Smooth muscle cell (in vitro differentiated cells): ENCODE measurements at regions not wholly inside any gene's neighbourhood (a gene's known extent, or its start where the extent isn't known, plus 50 kb on each side); places are given as distances from the start of the nearest gene placed in this dataset.

Experiments
- DNase-seq: peaks from one replicate; lab custom pipeline; 2025; ENCODE audit not compliant: unreplicated experiment; lab: John Stamatoyannopoulos, UW
- H2AFZ ChIP-seq: fragments of 200-600 bp; sonication (generic); 2 replicates; pipeline ENCODE4 v1.6.0; 2016; ENCODE audit warnings: antibody characterized with exemption, low read depth, mild to moderate bottlenecking
- H3F3A ChIP-seq: fragments of 200-600 bp; sonication (generic); 2 replicates; pipeline ENCODE4 v1.6.0; 2017; ENCODE audit warnings: antibody characterized with exemption, low read depth
- H3K27ac ChIP-seq: fragments of 200-600 bp; sonication (generic); 2 replicates; pipeline ENCODE4 v1.5.1; 2016; ENCODE audit warnings: low read depth, mild to moderate bottlenecking
- H3K27me3 ChIP-seq: fragments of 200-600 bp; sonication (generic); 2 replicates; pipeline ENCODE4 v1.6.1; 2016; ENCODE audit warnings: low read depth, mild to moderate bottlenecking
- H3K36me3 ChIP-seq: fragments of 200-600 bp; sonication (generic); 2 replicates; pipeline ENCODE4 v1.5.1; 2016; ENCODE audit warnings: low read depth
- H3K4me1 ChIP-seq: fragments of 200-600 bp; sonication (generic); 2 replicates; pipeline ENCODE4 v1.5.1; 2016; ENCODE audit warnings: low read depth
- H3K4me2 ChIP-seq: fragments of 200-600 bp; sonication (generic); 2 replicates; pipeline ENCODE4 v1.6.0; 2016; ENCODE audit warnings: mild to moderate bottlenecking
- H3K4me3 ChIP-seq: fragments of 200-600 bp; sonication (generic); 2 replicates; pipeline ENCODE4 v1.5.1; 2016; ENCODE audit warnings: mild to moderate bottlenecking
- H3K79me2 ChIP-seq: fragments of 200-600 bp; sonication (generic); 2 replicates; pipeline ENCODE4 v1.6.0; 2016; ENCODE audit warnings: low read depth, mild to moderate bottlenecking
- H3K9ac ChIP-seq: fragments of 200-600 bp; sonication (generic); 2 replicates; pipeline ENCODE4 v1.6.0; 2016; ENCODE audit warnings: low read depth
- H3K9me3 ChIP-seq: fragments of 200-600 bp; sonication (generic); replicated peaks from 2 replicates; pipeline ENCODE4 v1.5.1; 2016; ENCODE audit warnings: low read depth
- H4K20me1 ChIP-seq: fragments of 200-600 bp; sonication (generic); 2 replicates; pipeline ENCODE4 v1.6.0; 2016; ENCODE audit warnings: low read depth
- CTCF ChIP-seq: fragments of 200-600 bp; sonication (generic); IDR thresholded peaks from 2 replicates; pipeline ENCODE4 v1.5.1; 2017; ENCODE audit warnings: borderline replicate concordance, mild to moderate bottlenecking, antibody characterized with exemption; ENCODE audit not compliant: insufficient read depth, poor library complexity, severe bottlenecking
- WGBS: methylation state at CpG from one replicate; pipeline ENCODE4 v1.1.7; 2016; ENCODE audit warnings: low lambda C conversion rate; 5-methylcytosine and 5-hydroxymethylcytosine counted together

DNA sequence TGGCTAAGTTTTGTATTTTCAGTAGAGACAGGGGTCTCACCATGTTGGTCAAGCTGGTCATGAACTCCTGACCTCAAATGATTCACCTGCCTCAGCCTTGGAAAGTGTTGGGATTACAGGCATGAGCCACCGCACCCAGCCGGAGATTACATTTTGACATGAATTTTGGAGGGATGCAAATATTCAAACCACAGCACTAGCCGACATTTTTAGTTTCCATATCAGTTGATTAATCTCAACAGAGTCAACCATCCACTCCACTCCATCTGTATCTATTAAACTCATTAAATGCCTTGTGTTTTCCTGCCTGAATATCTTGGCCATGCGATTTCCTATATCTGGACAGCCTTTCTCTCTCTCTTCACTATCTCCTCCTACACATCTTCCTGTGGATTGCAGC, 64.1 kb upstream of the PDGFRA start:
- H3F3A ChIP-seq, result peaks cover 6% of the 10 kb centered on the region
- no peaks in the 10 kb centered on the region for H3K79me2 ChIP-seq
- H3K4me3 ChIP-seq, result no peak overlapping the region
- peak overlapping the region; percentile 43 for H3K9ac ChIP-seq
- no peak for DNase-seq
- no peak for TF ChIP-seq CTCF
- H3K27ac ChIP-seq, result peak overlapping the region; percentile 84
- H3K4me1 ChIP-seq, result no peaks in the 10 kb centered on the region
- 82% methylated on average over 4 of the region's 4 CpGs for WGBS
- no peaks in the 10 kb centered on the region for H4K20me1 ChIP-seq
- H3K9me3 ChIP-seq, result no peaks in the 10 kb centered on the region
- H3K36me3 ChIP-seq, result no peaks in the 10 kb centered on the region
- peak overlapping the region; percentile 62 for H3K4me2 ChIP-seq
- no peaks in the 10 kb centered on the region for H3K27me3 ChIP-seq
- H2AFZ ChIP-seq, result peak overlapping the region; percentile 50

- Histone ChIP-seq H3K4me1 (no peaks in the 10 kb centered on the region), H3K9ac (peak overlapping the region; percentile 50), H4K20me1 (no peaks in the 10 kb centered on the region), H2AFZ (peak overlapping the region; percentile 50), H3K9me3 (no peaks in the 10 kb centered on the region), H3F3A (peaks cover 6% of the 10 kb centered on the region), H3K27ac (peak overlapping the region; percentile 84), H3K79me2 (no peaks in the 10 kb centered on the region), H3K4me2 (peak overlapping the region; percentile 62), H3K4me3 (no peak overlapping the region), H3K36me3 (no peaks in the 10 kb centered on the region), H3K27me3 (no peaks in the 10 kb centered on the region)
- DNase-seq, result no peak
- peak; percentile 17 for TF ChIP-seq CTCF
These were observed 63.7 kb upstream of the PDGFRA start for GRCh38 chr4:54165438-54165837.

GRCh38 chr4:54167508-54167907, 61.6 kb upstream of the PDGFRA start:
- Histone ChIP-seq H3K9ac (no peak overlapping the region), H3K36me3 (no peaks in the 10 kb centered on the region), H3K27me3 (no peaks in the 10 kb centered on the region), H3F3A (peaks cover 6% of the 10 kb centered on the region), H3K27ac (no peak overlapping the region), H3K4me2 (no peak overlapping the region), H4K20me1 (no peaks in the 10 kb centered on the region), H2AFZ (no peak overlapping the region), H3K9me3 (no peaks in the 10 kb centered on the region), H3K4me3 (no peak overlapping the region), H3K4me1 (no peaks in the 10 kb centered on the region), H3K79me2 (no peaks in the 10 kb centered on the region)
- no peak for DNase-seq
- 90% methylated on average over 3 of the region's 3 CpGs for WGBS
- no peak for TF ChIP-seq CTCF

GRCh38 chr4:54169176-54169575, 59.9 kb upstream of the PDGFRA start:
- no peaks in the 10 kb centered on the region for H3K4me1 ChIP-seq
- H2AFZ ChIP-seq, result no peak overlapping the region
- no peak for DNase-seq
- H4K20me1 ChIP-seq, result no peaks in the 10 kb centered on the region
- 23% methylated on average over 2 of the region's 2 CpGs for WGBS
- H3K4me2 ChIP-seq, result peak overlapping the region; percentile 4
- H3K27me3 ChIP-seq, result no peaks in the 10 kb centered on the region
- no peak overlapping the region for H3K4me3 ChIP-seq
- H3K36me3 ChIP-seq, result no peaks in the 10 kb centered on the region
- no peak overlapping the region for H3K27ac ChIP-seq
- peaks cover 6% of the 10 kb centered on the region for H3F3A ChIP-seq
- H3K9ac ChIP-seq, result no peak overlapping the region
- no peaks in the 10 kb centered on the region for H3K9me3 ChIP-seq
- no peaks in the 10 kb centered on the region for H3K79me2 ChIP-seq
- TF ChIP-seq CTCF, result no peak
